Liver (tissue), 8 donors: ENCODE measurements at regions not wholly inside any gene's neighbourhood (a gene's known extent, or its start where the extent isn't known, plus 50 kb on each side); places are given as distances from the start of the nearest gene placed in this dataset.
A peak's percentile ranks its signal among the peaks of the same experiment; 100 is the strongest.

Experiments used
- DNase-seq: peaks from one replicate; pipeline ENCODE4 v3.0.0-alpha.2; 2017; ENCODE audit warnings: low spot score
- H3K27ac ChIP-seq, 2 donors: one replicate each; pipeline ENCODE4 v1.7.0; 2013; ENCODE audit warnings: inconsistent platforms in 2 of 2, low read length in 2 of 2, control low read depth in 1 of 2, low read depth in 1 of 2, mild to moderate bottlenecking in 1 of 2
- H3K27me3 ChIP-seq, 4 donors: one replicate each; pipeline versions ENCODE4 v1.6.1 to v1.7.0; 2013; ENCODE audit warnings: low read length in 3 of 4, inconsistent platforms in 1 of 4, mild to moderate bottlenecking in 1 of 4, moderate library complexity in 1 of 4; ENCODE audit not compliant: control insufficient read depth in 4 of 4, insufficient read depth in 4 of 4
- H3K36me3 ChIP-seq, 4 donors: one replicate each; pipeline versions ENCODE4 v1.6.1 to v1.7.0; 2013; ENCODE audit warnings: low read length in 3 of 4, mild to moderate bottlenecking in 3 of 4, low read depth in 1 of 4, moderate library complexity in 1 of 4; ENCODE audit not compliant: control insufficient read depth in 4 of 4, insufficient read depth in 3 of 4
- H3K4me1 ChIP-seq, 4 donors: one replicate each; pipeline versions ENCODE4 v1.6.1 to v1.7.0; 2013; ENCODE audit warnings: low read length in 3 of 4, mild to moderate bottlenecking in 3 of 4, moderate library complexity in 1 of 4; ENCODE audit not compliant: control insufficient read depth in 4 of 4, insufficient read depth in 4 of 4
- H3K4me3 ChIP-seq, 3 donors: one replicate each; pipeline versions ENCODE4 v1.6.1 to v1.7.0; 2013; ENCODE audit warnings: low read length in 3 of 3, control low read depth in 1 of 3, low read depth in 1 of 3, mild to moderate bottlenecking in 1 of 3
- H3K9ac ChIP-seq, 2 donors: one replicate each; pipeline ENCODE4 v1.7.0; 2013; ENCODE audit warnings: low read length in 2 of 2, mild to moderate bottlenecking in 2 of 2, moderate library complexity in 2 of 2, control low read depth in 1 of 2, low read depth in 1 of 2
- H3K9me3 ChIP-seq, 4 donors: one replicate each; pipeline versions ENCODE4 v1.6.1 to v1.7.0; 2013; ENCODE audit warnings: low read length in 3 of 4; ENCODE audit not compliant: control insufficient read depth in 4 of 4
- EGR1 ChIP-seq, 2 donors: IDR thresholded peaks; 2 replicates each; pipeline ENCODE4 v1.6.1; 2016 to 2018; ENCODE audit warnings: antibody characterized with exemption in 2 of 2, low read depth in 2 of 2
- FOXA2 ChIP-seq: IDR thresholded peaks from 2 replicates; pipeline ENCODE4 v1.6.1; 2016; ENCODE audit warnings: antibody characterized with exemption
- GABPA ChIP-seq, 2 donors: IDR thresholded peaks in 1 of 2; conservative IDR thresholded peaks in 1 of 2; 2 replicates each; pipeline ENCODE4 v1.6.1; 2016; ENCODE audit warnings: antibody characterized with exemption in 2 of 2, mild to moderate bottlenecking in 1 of 2, moderate library complexity in 1 of 2
- HNF4A ChIP-seq, 2 donors: conservative IDR thresholded peaks; 2 replicates each; pipeline ENCODE4 v1.6.1; 2016; ENCODE audit warnings: antibody characterized with exemption in 2 of 2, mild to moderate bottlenecking in 2 of 2
- HNF4G ChIP-seq: IDR thresholded peaks from 2 replicates; pipeline ENCODE4 v1.6.1; 2016; ENCODE audit warnings: antibody characterized with exemption
- JUND ChIP-seq, 2 donors: IDR thresholded peaks; 2 replicates each; pipeline ENCODE4 v1.6.1; 2016; ENCODE audit warnings: antibody characterized with exemption in 2 of 2
- NR2F2 ChIP-seq: IDR thresholded peaks from 2 replicates; pipeline ENCODE4 v1.6.1; 2016; ENCODE audit warnings: antibody characterized with exemption
- RAD21 ChIP-seq, 2 donors: IDR thresholded peaks; 2 replicates each; pipeline ENCODE4 v1.6.1; 2016; ENCODE audit warnings: antibody characterized with exemption in 2 of 2, mild to moderate bottlenecking in 2 of 2
- RXRA ChIP-seq, 2 donors: IDR thresholded peaks; 2 replicates each; pipeline ENCODE4 v1.6.1; 2017 to 2018; ENCODE audit warnings: antibody characterized with exemption in 2 of 2, mild to moderate bottlenecking in 1 of 2
- SP1 ChIP-seq: IDR thresholded peaks from 2 replicates; pipeline ENCODE4 v1.6.1; 2018; ENCODE audit warnings: antibody characterized with exemption, mild to moderate bottlenecking
- TAF1 ChIP-seq: conservative IDR thresholded peaks from 2 replicates; pipeline ENCODE4 v1.6.1; 2016; ENCODE audit warnings: antibody characterized with exemption, mild to moderate bottlenecking
- WGBS: extraction: QIAGEN DNeasy Blood & Tissue Kit; methylation state at CpG from one replicate; pipeline ENCODE4 v1.1.7; 2013; 5-methylcytosine and 5-hydroxymethylcytosine counted together
- TF ChIP-seq, protein P1 (sequence below): fragments of 150-350 bp; IDR thresholded peaks from 2 replicates; pipeline ENCODE4 v1.5.1; 2017; ENCODE audit warnings: improper control_type of control experiment, low read depth, low read length; ENCODE audit not compliant: missing input control
- TF ChIP-seq, protein P2 (sequence below): IDR thresholded peaks from 2 replicates; pipeline ENCODE4 v1.6.1; 2016; ENCODE audit warnings: antibody characterized with exemption
- TF ChIP-seq, protein P3 (sequence below): IDR thresholded peaks from 2 replicates; pipeline ENCODE4 v1.6.1; 2016; ENCODE audit warnings: antibody characterized with exemption
- donor health status: healthy.
- donor health status: healthy.
- donor health status: healthy.
- donor health status: healthy.
- donor health status: healthy.

DNA sequence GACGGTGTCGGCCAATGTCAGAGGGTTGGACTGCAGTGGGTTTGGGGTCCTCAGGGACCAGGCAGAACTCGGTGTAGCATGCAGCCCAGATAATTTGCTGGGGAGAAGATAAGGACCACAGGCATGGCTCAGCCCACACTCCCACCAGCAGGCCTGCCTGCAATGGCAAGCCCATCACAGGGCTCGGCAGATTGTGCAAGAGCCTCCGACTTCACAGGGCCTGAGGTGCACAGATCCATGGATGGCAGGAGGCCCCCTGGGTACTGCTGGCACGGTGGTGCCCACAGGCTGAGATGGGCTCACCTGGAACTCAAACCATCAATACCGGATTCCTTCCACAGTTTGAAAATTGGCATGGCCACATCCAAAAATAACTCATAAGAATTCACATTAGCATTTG lies 180.3 kb downstream of the TTLL2 start:
- no peak overlapping the region for H3K4me3 ChIP-seq
- peaks cover 6 to 25% (median 10%) of the 10 kb centered on the region in 4 donors for H3K4me1 ChIP-seq
- H3K27ac ChIP-seq = no peak overlapping the region
- no peaks in the 10 kb centered on the region for H3K9me3 ChIP-seq
- no peak for TF ChIP-seq TAF1
- 87% methylated on average over 7 of the region's 7 CpGs for WGBS
- no peak for DNase-seq
- no peaks in the 10 kb centered on the region for H3K36me3 ChIP-seq
- no peak overlapping the region for H3K9ac ChIP-seq
- no peaks in the 10 kb centered on the region for H3K27me3 ChIP-seq

DNA sequence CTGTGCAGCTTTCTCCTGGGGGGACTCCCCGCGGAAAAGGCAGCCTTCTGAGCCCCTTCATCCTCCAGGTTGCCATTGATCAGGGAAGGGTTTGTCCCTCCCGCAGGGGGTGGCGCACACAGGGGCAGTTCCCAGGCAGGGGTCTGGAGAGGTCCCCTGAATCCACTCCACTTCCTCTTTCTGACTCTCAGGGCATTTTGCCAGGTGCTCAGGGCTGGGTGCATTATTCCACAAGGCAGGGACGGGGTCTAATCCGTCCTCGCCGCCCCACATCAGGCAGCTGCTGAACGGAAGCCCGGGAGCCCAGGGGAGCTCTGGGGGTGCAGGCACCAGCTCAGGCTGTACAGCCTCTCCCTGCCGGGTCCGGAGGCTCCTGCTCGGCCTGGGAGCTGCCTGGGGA lies 180.9 kb downstream of the TTLL2 start:
- 82% methylated on average over 13 of the region's 13 CpGs for WGBS
- H3K9me3 ChIP-seq = no peaks in the 10 kb centered on the region
- no peak overlapping the region for H3K4me3 ChIP-seq
- H3K27ac ChIP-seq = no peak overlapping the region
- no peaks in the 10 kb centered on the region for H3K27me3 ChIP-seq
- DNase-seq = no peak
- H3K9ac ChIP-seq = no peak overlapping the region
- TF ChIP-seq TAF1 = no peak
- TF ChIP-seq, protein P1, sequence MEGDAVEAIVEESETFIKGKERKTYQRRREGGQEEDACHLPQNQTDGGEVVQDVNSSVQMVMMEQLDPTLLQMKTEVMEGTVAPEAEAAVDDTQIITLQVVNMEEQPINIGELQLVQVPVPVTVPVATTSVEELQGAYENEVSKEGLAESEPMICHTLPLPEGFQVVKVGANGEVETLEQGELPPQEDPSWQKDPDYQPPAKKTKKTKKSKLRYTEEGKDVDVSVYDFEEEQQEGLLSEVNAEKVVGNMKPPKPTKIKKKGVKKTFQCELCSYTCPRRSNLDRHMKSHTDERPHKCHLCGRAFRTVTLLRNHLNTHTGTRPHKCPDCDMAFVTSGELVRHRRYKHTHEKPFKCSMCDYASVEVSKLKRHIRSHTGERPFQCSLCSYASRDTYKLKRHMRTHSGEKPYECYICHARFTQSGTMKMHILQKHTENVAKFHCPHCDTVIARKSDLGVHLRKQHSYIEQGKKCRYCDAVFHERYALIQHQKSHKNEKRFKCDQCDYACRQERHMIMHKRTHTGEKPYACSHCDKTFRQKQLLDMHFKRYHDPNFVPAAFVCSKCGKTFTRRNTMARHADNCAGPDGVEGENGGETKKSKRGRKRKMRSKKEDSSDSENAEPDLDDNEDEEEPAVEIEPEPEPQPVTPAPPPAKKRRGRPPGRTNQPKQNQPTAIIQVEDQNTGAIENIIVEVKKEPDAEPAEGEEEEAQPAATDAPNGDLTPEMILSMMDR = no peak
- TF ChIP-seq FOXA2 = no peak
- TF ChIP-seq HNF4G = no peak
- no peak for TF ChIP-seq JUND (IDR thresholded peaks at IDR 0.05)
- TF ChIP-seq GABPA (IDR thresholded peaks at IDR 0.05 in 1 of 2, conservative IDR thresholded peaks at IDR 0.05 in 1 of 2) = no peak
- no peak for TF ChIP-seq RAD21 (IDR thresholded peaks at IDR 0.05)
- no peak for TF ChIP-seq HNF4A (conservative IDR thresholded peaks at IDR 0.05)
- no peak for TF ChIP-seq NR2F2
- TF ChIP-seq, protein P2, sequence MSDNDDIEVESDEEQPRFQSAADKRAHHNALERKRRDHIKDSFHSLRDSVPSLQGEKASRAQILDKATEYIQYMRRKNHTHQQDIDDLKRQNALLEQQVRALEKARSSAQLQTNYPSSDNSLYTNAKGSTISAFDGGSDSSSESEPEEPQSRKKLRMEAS = no peak
- TF ChIP-seq, protein P3, sequence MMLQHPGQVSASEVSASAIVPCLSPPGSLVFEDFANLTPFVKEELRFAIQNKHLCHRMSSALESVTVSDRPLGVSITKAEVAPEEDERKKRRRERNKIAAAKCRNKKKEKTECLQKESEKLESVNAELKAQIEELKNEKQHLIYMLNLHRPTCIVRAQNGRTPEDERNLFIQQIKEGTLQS = no peak
- no peak for TF ChIP-seq RXRA (IDR thresholded peaks at IDR 0.05)
- no peaks in the 10 kb centered on the region for H3K36me3 ChIP-seq
- peaks cover 2 to 20% (median 8%) of the 10 kb centered on the region in 4 donors for H3K4me1 ChIP-seq

DNA sequence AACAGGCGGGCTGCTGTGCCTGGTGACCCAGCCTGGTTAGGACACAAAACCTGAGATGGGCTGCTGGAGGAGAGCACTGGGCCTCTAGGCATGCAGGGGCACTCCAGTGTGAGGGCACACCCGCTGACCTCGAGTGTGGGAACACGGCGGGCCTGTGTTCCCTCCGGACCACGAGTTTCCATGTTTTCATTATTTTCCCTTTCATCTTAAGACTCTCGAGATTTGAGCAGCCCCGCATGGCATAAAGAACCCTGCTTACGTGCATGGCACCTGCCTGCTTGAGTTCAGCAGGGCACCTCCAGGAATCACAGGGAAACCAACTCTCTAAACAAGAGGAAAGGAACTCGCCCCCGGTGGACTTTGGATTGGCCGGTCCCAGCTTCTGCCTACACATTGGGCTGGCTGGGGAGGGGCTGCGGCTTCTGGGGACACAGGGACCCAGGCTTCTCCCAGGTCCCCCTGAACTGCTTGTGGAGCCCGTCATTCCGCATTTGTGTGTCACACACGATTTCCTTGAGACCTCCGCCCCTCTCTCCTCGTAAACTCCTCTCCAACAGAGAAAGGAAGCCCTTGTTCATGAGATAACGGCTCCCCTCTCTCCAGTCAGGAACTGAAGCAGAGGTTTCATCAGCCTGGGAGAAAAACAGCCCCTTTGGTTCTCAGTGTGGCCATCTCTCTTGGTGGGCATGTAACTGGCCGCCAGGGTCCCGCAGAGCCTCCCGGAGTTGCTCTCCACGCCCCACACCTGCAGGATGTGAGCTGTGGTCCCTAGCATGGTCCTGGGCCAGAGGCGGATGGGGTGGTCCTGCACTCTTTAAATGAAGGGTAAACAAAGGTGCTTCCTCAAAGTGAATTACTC lies 181.8 kb downstream of the TTLL2 start:
- Histone ChIP-seq H3K4me1 (peaks cover 1 to 11% (median 2%) of the 10 kb centered on the region in 4 donors), H3K9ac (no peak overlapping the region), H3K36me3 (no peaks in the 10 kb centered on the region), H3K4me3 (no peak overlapping the region), H3K9me3 (no peaks in the 10 kb centered on the region), H3K27me3 (no peaks in the 10 kb centered on the region), H3K27ac (no peak overlapping the region)
- 71% methylated on average over 25 of the region's 25 CpGs for WGBS
- peak; percentile 51 for DNase-seq
- TF ChIP-seq RXRA (IDR thresholded peaks at IDR 0.05) = peak; percentile 39 to 51
- no peak for TF ChIP-seq JUND (IDR thresholded peaks at IDR 0.05)
- no peak for TF ChIP-seq EGR1 (IDR thresholded peaks at IDR 0.05; ENCODE audit: low read depth in 2 of 2)
- TF ChIP-seq SP1 = peak; percentile 81
- peak in 1 of 2 donors; percentile 40 for TF ChIP-seq RAD21 (IDR thresholded peaks at IDR 0.05)
- TF ChIP-seq HNF4A (conservative IDR thresholded peaks at IDR 0.05) = peak; percentile 75 to 88
- TF ChIP-seq HNF4G = peak; percentile 61
